ENCODE measurements at regions not wholly inside any gene's neighbourhood (a gene's known extent, or its start where the extent isn't known, plus 50 kb on each side); places are given as distances from the start of the nearest gene placed in this dataset.
"Not testable (repeated sequence)": the region's sequence is repeated elsewhere in the genome, so short reads cannot be mapped to it uniquely, and the experiment has no call there.

DNA sequence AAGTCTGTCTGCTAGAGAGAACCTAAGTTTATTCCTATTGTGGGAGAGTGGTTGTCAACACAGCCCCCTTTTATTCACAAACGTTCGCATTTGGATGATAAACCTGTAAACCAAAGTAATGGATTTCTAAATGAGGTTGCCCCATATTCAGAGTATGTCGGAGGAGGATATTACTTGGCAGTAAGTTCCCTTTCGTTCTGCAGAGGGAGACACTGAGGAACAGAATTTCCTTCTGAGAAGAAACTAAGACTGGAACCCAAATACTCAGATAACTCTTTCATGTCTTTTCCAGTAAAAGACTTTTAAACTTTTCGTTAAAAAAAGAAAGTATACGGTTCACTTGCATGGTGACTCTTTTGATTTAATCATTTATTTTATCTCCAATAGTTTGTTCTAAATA lies 754.6 kb upstream of the MMS22L start:
- no peak for DNase-seq (ENCODE audit: low read depth)

DNA sequence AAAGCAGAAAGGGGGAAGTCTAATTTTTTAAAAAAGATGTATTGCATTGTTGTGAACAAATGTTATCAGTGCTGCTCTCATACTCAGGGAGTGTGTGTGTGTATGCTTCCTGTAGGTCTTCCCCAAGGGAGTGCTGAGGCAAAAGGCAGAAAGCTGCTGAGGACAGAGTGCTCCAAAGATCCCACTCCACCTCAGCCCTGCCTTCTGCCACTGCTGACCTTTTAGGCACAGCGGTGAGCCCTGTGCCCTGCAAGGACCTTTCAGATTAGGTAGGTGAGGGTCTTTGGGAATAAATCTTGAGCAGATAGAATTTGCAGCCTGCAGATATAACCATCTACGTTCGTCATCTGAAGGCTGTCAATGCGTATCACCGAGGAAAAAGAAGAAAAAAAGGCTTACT lies 756.4 kb upstream of the MMS22L start:
- DNase-seq (ENCODE audit: low read depth), result no peak

DNA sequence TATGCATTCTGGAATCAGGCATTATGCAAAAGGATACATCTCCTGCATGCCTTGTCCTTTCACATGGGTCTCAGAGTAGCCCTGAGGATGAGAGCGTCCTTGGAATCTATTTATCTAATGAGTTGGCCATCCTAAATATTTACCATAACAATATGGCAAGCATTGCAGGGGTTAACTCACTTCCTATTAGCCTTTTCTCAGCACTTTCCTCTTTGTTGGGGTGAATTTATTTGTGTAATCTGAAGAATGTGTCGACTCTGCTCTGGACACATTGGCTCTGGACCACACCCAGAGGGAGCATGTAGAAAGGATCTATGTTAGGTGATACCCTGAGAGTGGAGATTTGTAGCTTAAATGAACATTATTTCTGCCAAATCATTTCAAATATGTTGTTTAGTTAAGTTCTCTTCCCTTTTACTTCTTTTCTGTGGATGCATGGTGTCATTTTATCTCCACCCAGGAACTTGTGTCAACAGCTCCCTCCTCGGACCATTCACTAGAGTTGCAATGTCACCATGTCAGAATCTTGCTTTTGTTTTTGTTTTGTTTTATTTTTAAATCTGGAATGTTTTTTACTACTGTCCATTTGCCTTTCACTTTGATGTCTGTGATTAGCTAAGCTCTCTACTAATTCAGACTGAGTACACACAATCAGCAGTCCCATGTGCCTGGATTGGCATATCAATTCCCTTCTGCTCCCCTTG lies 757.0 kb upstream of the MMS22L start:
- no peak for DNase-seq (ENCODE audit: low read depth)

DNA sequence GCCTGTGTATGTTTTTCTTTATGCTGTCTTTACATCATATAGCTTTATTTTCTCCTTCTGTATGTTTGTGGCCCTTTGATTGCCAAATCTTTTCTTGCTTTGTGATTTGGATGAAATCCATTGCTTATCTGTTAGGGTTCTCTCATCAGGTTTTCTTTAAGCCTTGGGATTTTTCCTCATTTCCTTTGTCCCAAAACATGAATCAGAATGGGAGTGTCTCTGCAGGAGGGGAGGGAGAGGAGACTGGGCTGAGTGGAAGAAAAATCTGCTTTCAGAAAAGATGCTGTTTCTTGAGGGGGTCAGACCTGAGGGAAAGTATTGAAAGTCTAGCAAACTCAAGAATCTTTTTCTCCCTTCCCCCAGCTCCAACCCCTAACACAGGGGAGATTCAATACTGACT lies 758.0 kb upstream of the MMS22L start:
- no peak for DNase-seq (ENCODE audit: low read depth)

DNA sequence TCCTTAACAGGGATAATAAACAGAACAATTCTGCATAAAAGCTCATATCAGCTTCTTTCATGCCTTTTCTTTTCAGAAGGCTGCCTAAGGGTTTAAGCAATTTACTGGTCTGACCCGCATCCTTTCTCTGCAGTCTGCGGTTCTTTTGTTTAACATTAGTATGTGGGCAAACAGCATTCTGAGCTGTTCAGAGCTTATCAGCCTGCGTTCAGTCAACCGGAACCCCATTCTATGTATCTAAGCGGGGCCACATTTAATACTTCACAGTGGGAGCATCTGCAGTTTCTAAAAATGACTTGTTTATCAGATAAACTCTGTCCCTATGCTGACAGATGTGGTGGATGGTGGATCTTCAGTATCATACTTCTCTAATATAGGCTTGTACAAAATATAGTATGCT lies 758.9 kb upstream of the MMS22L start:
- no peak for DNase-seq (ENCODE audit: low read depth)

DNA sequence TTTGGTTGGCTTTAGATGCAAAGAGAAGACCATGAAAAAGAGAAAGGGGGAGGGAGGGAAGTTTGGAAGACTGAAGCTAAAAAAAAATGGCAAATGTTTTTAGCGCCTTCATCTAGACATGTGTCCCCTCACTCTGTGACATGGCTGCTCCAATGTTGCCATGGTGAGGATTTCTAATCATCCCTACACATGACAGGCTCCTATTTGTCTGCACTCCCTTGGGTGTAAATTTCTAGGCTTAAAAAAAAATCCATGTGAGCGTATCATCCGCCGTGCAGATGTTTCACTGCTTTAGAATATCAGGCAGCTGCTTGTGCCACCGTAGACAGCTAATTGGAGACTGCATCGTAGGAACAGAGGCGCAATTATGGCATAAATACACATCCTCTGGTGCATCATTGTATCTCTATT lies 761.1 kb upstream of the MMS22L start:
- DNase-seq (ENCODE audit: low read depth), result no peak

DNA sequence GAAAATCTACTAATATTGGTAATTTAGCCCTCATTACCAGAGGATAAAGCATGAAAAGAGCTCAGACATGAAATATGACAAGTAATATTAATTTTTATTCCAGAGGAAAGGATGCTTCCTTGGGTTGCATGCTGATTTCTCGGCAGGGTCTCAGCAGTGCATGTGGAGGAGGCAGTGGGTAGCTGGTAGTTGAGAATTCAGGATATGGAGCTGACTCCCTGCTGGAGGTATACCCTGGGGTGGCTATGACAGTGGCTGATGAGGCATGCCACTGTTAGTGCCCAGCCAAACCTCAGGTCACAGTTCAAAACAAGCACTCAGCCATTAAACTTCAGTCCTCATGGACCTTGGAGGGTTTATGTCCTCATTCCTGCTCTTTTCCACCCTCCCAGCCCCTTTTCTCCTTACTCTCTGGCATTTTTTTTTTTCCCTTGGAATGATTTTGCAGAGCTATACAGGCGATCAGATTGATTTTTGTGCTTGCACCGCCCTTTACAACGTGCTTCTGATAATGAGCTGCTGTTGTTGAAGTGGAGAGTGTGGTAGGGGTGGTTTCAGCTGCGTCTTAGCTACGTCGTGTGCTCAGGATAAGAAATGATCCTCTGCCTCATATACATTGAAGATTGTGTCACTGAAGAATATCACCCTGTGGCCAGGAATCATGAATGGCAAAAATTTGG lies 761.9 kb upstream of the MMS22L start:
- no peak for DNase-seq (ENCODE audit: low read depth)

DNA sequence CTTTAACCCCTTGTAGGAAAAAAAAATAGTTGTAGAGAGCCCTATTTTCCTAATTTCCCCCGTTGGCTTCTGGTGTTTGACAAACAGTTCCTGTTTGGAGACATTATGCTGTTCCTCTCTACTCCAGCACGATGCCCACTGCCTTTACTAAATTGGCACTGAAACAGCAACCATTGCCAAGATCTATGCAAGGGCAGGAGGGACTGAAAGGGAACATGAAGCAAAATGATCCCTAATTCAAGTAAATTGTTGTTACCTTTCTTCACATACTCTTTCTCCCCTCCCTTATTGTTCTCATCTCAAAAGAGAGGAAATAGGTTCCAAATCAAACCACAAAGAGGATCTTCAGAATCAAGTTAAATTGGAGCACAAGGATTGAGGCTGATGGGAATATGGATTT lies 764.1 kb upstream of the MMS22L start:
- no peak for DNase-seq (ENCODE audit: low read depth)

DNA sequence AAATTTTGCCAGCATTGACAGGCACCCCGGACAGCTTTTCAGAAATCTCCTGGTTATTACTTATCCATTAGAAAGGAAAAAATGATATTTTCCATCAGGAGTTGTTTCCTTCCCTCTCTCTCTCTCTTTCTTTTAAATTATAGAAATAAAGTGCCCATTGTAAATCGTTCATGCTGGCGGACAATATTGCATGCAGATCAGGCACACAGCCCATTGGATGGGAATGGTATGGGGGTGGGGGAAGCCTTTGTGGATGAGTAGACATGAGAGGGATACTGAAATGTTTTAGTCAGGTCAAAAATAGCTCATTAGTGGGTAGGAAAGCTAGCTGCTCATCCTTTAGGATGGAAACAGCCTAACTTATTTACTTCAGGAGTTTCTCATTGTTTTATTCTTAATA lies 764.9 kb upstream of the MMS22L start:
- no peak for DNase-seq (ENCODE audit: low read depth)

DNA sequence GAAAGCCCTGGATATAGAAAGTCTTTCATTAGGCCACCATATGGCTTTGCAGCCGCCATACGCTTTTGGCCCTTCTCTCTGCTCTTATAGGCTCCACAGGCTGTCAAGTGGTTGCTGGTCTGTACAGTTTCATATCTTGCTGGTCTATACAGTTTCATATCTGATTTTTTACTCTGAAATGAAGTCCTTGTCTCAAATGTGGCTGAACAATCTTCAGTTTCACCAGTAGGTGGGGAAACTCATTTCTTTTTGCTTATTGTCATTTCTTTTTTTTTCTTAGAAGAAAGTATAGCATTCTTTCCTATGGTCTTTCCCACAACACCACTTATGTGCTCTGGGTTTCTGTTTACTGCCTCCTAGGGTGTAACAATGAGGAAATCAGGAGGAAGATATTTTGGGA lies 771.4 kb upstream of the MMS22L start:
- no peak for DNase-seq (ENCODE audit: low read depth)

DNA sequence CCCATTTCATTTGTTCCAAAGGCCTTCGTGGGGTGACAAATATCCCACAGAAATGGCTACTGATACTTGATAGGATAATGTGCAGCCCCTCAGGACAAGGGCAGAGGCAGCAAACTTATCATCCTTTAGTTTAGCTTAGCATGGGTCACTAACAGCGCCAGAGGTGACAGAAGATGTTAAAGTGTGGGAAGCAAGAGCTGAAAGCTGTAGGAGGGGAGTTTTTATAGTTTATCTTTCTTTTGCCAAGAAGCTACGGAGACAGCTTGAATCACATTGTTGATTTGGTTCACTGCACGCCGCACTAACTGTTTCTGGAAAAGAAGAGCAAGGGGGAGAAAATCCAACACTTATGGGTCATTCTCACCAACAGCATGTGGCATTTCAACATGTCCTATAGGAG lies 773.9 kb upstream of the MMS22L start:
- DNase-seq (ENCODE audit: low read depth), result no peak

DNA sequence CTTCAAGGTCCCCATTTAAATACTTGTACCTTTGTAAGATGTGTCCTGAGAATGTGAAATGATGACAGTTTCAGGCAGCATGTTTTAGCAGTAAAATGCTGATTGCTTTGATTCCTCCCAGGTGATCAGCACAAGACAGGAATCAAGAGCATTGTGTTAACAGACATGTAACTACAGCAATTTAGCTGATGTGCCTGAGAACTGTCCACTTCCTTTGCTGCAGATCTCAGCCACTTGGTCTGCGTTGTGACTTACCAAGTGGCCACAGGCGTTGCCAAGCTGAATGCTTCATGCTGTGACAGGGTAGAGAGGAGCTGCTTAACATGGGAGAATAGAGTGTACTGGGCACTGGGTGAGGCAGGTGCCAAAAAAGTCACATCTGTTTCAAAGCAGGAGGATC lies 767.0 kb upstream of the POU3F2 start:
- DNase-seq (ENCODE audit: low read depth), result no peak

DNA sequence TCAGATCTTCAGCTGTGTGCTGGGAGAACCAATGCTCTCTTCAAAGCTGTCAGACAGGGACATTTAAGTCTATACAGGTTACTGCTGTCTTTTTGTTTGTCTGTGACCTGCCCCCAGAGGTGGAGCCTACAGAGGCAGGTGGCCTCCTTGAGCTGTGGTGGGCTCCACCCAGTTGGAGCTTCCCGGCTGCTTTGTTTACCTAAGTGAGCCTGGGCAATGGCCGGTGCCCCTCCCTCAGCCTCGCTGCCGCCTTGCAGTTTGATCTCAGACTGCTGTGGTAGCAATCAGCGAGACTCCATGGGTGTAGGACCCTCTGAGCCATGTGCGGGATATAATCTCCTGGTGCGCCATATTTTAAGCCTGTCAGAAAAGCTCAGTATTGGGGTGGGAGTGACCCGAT lies 745.8 kb upstream of the POU3F2 start:
- not testable (repeated sequence) for DNase-seq (ENCODE audit: low read depth)

DNA sequence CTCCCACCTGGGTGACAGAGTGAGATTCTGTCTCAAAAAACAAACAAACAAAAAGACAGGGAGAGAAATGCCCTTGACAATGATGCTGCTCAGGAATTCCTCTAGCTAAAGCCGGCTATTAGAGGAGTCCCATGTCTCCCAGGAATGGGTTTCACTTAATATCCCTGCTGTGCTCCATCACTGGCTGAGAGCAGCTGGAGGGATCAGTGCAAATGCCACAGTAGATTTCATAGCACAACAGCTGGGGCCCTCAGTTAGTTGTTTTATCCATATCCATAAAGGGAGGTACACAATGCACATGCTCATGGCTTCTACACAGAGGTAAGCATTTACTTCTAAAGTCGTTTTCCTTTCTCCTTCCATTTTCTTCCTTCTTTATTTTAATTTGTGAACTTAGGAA lies 742.0 kb upstream of the POU3F2 start:
- DNase-seq (ENCODE audit: low read depth), result no peak

DNA sequence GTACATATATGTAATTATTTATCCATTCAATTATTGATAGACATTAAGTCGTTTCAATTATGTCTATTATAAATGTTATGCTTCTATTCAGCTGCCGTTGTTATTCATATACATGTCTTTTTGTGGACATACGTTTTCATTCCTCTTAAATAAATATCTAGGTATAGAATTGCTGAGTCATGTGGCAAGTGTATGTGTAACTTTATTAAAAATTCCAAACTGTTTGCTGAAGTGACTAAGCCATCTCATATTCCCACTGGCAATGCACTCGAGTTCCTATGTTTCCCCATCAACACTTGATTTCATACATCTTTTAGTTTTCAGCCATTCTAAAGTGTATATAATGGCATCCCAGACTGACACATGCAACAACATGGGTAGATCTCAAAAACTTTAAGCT lies 739.7 kb upstream of the POU3F2 start:
- DNase-seq (ENCODE audit: low read depth), result no peak

DNA sequence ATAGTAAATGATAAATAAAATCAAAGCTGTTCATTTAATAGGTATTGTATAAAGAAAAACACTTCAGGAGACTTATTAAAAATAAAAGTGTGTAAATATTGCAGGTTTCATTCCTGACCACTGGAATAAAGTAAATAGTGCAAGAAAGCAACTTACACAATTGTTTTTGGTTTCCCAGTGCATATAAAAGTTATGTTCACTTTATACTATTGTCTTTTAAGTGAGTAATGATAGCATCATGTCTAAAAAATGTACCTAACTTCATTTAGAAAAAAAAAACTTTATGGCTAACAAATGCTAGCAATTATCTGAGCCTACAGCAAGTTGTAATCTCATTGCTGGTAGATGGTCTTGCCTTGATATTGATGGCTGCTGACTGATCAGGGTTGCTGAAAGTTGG lies 726.6 kb upstream of the POU3F2 start:
- DNase-seq (ENCODE audit: low read depth), result no peak

DNA sequence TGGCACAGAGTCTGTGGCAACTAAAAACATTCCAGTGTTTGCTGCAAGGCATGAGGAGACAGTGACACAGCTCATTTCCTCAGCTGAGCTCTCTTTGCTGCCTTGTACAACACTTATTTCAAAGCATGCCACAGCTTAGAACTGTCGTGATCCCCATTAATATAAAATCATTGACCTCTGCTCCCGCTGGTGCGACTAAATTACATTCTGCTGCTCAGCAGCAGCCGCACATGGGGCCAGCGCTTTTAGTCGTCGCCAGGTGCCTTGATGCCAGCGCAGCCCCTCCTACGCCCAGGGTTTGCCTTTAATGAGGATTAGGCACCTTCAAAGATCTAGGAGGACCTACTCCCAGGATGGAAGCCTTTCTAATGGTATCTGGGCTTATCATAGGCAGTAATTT lies 717.9 kb upstream of the POU3F2 start:
- DNase-seq (ENCODE audit: low read depth), result no peak

DNA sequence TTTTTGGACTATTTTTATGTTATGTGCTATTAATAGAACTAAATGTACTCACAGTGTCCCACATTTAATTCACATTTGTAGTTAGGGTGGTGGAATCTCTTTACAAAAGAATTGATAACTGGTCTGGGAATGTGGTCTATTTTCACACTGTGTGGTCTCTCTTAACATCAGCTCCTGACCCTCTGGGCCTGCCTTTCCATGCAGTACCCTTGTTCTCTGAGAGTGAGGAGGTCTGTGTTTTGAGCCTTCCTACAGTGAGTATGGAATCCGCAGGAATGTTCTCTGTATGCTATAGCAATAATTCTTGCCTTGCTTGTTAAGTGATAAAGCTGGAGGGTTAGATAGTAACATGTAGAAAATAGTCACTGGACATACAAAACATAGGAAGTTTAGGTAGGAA lies 717.3 kb upstream of the POU3F2 start:
- DNase-seq (ENCODE audit: low read depth), result no peak

DNA sequence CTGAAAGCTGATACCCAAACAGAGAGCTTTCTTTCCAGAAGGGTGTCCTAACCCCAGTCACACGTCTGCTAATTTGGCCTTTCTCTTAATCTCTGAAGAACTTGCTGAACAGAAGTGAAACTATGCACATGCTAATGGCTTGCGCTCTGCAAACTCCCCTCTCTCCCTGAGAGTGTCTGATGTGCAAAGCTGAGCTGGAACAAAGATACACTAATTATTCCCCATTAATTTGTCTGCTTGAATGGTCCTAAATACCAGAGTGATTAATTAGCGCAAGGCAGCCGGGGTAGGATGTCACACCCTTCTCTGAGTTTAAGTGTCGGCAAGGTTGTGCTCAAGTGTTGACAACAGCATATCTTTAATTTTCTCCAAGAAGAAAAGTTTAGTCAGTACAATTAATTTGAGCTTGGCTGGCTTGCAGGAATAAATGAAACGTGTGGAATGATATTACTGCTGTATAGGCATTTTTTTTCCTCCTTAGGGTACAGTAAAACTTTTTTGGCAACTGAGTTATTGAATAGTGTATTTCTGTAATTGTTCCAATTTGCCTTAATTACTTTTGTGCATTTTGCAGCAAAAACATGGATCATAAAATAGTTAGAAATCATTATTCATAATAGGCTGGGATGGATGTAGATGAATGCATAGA lies 715.9 kb upstream of the POU3F2 start:
- no peak for DNase-seq (ENCODE audit: low read depth)

DNA sequence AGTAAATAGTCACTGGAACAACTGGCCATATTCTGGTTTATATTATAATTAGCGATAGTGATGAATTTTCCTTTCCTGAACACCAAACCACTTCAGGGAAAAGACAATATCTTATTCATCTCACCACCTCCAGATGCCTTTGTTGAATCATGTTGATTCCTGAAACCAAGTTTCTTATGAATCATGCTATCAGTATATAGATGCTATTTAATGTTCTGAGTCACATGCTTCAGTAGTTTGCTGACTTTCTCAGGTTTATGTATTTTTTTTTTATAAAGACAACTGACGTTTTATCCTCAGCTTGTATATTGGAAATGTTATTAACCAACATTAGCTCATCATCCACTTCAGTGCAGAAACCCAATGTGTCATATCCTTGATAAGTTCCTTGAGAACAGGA lies 710.2 kb upstream of the POU3F2 start:
- DNase-seq (ENCODE audit: low read depth), result no peak

DNA sequence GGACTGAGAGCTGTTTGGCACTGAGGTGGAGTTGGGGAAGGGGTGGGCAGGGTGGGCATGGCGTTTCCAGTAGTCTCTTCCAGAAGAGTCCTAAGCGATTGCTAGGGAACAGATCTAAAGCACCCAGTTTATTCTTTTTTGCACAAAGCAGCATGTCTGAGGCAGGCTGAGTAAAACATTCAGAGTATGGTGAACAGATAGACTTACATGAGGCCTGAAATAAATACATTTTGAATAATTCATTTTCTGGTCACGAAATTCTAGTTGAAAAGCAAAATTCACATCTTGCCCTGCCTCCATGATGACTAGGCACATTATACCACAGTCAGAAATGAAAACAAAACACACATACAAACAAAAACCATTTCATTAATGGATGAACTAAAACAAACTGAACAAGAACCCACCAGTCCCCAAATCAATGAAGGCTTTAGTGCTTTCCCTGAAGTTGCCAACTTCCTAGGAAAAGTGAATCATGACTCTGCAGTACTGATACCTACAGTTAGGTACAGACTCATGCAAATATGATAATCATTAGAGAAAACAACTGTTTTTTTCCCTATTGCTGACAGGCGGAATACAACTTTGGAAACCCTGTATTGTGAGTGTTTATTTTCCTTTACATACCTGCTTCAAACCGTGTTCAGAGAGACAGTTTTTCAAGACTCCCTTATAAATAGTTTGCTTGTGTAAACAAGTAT lies 702.9 kb upstream of the POU3F2 start:
- no peak for DNase-seq (ENCODE audit: low read depth)

DNA sequence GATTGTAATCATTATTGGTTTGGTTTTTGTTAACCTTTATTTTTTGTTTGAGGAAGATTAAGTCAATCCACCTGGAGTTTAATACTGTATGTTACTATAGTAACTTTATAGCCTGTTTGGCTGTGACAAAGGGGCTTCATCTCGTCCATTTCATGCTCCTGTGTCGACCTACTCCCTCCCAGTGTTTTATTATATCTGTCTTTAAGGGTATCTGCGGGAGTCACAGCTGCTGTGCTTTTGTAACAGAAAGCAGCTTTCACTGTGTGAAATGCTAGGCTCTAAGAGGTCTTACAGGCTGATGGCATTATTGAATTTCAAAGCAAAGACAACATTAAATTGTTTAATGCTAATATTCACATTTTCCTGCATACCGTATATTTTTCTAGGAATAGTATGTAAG lies 698.0 kb upstream of the POU3F2 start:
- no peak for DNase-seq (ENCODE audit: low read depth)

DNA sequence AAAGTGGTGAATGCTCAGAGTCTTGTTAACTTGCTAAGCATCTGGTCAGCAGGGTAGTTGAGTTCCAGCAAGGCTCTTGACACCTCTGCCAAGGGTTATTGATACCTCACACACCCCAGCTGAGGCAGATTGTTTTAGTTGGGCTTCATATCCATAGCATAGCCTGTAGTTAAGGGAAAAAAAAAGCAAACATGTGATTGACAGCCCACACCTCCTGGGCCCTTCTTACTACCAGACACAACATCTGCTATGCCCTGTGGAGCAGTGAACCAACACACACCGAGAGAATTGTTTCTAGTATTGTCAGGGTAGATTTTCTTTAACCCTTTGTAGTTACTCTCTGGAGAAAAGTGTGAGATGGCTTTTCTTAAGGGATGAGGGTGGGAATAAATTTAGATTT lies 697.0 kb upstream of the POU3F2 start:
- no peak for DNase-seq (ENCODE audit: low read depth)

All from stimulated activated CD8-positive, alpha-beta memory T cell treated with anti-CD3 and anti-CD28 coated beads, Interleukin-12 subunit alpha, Interleukin-12 subunit beta, amount 100 ng/mL, for 4 hours (primary cell).